ENCODE measurements at regions not wholly inside any gene's neighbourhood (a gene's known extent, or its start where the extent isn't known, plus 50 kb on each side); places are given as distances from the start of the nearest gene placed in this dataset.

DNA sequence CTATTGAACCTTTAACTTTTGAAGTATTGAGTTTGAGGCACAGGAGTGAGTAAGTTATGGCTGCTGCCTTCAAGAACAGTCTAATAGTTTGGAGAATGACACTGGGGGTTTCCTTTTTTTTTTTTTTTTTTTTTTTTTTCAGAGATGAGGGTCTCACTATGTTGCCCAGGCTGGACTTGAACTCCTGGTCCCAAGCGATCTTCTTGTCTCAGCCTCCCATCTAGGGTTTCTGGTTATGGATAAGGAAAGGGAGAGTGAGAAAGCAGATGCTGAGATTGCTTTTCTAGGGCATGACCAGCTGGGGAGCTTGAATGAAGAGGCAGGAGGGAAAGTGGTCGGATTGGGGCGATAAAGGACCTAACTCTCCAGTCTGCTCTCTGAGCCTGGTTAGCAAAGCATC is 59.9 kb upstream of the BTRC start:
- ATAC-seq (no peak), DNase-seq (ENCODE audit: missing footprints) (no peak)
- intact Hi-C loops (cut with DNase I), result loop anchor here (10.0 kb wide), 1 partner anchor 271 kb away; no protein-coding TSS in a partner anchor

DNA sequence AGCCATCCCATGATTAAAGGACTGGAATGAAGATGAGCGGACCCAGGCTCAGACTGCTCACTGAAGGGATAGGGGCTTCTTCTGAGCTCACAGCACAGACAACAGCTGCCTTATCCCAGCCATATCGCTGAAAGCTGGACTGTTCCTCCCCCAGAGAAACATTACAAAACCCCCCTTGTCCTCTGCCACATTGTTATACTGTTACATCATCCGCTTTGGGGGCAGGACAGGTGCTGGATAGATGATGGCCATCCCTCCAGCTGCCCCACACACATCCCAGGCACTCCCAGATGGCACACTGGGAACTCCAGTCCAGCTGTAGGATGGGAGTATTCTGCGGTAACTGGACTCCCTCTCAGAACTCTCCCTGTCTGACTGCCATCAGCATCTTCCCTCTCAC is 58.7 kb upstream of the BTRC start:
- DNase-seq (ENCODE audit: missing footprints) (no peak), ATAC-seq (no peak)
- intact Hi-C loops (cut with DNase I), result loop anchor here (10.0 kb wide), 1 partner anchor 270 kb away; no protein-coding TSS in a partner anchor

GRCh38 chr10:101297901-101298486 is 56.0 kb upstream of the BTRC start:
- no peak for ATAC-seq
- intact Hi-C loops (cut with DNase I), result loop anchor here (10.0 kb wide), 1 partner anchor 267 kb away; no protein-coding TSS in a partner anchor

GRCh38 chr10:101299211-101299610 is 54.8 kb upstream of the BTRC start:
- DNase-seq (ENCODE audit: missing footprints) (no peak), ATAC-seq (no peak)
- intact Hi-C loops (cut with DNase I), result loop anchor here (10.0 kb wide), 1 partner anchor 266 kb away; no protein-coding TSS in a partner anchor

More at GRCh38 chr10:101297901-101298486, 56.0 kb upstream of the BTRC start:
- DNase-seq (ENCODE audit: missing footprints), result no peak

DNA sequence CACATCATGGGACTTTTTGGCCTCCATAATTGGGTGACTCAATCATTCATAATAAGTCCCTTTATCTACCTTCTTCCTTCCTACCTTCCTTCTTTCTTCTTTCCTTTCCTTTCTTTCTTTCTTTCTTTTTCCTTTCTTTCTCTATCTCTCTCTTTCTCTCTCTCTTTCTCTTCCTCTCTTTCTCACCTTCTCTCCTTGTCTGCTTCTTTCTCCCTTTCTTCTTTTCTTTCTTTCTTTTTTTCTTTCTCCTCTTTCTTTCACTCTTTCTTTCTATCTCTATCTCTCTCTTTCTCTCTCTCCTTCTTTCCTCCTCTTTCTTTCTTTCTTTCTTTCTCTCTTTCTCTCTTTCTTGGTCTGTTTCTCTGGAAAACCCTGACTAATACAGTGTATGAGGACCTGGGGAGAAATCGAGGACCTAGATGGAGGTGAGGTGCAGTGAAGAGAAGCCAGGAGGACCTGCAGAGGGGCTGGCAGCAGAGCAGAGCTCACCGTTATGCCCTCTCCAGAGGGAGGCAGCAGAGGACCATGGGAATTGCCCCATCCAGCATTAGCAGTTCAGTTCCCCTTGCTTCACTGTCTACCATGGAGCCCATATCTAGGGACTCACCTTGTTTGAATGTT is 52.7 kb upstream of the BTRC start:
- DNase-seq (ENCODE audit: missing footprints) (no peak), ATAC-seq (peak; percentile 75)
- intact Hi-C loops (cut with DNase I), result loop anchor here (2.0 kb wide), 1 partner anchor 142 kb away; no protein-coding TSS in a partner anchor

DNA sequence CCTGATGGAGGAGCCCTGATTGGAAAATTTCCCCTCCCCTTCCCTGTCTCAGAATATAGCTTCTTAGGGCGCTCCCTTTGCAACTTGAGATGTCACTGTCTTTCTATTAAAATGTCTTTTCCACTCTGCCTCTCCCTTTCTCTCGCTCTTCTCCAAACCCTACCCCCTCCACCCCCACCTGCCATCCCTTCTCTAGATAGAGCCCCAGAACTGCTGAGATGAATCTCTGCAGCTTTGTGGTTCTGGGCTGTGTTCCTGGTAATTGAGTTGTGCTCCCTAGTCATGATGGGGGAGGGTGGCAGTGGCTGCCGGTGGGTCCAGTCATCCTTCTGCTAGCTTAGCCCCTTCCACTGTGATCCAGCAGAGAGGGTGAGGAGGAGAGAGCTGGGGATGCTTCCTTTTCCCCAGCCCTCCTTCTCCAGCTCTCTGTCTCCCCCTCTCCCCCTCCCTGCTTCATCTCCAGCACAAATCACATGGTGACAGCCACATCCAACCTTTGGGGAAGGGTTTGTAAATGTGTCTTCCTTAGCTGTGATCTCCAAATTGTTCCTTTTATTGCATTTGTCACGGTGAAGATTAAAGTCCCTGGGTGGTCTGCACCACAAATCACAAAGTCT is 50.8 kb upstream of the BTRC start:
- ATAC-seq, result no peak
- intact Hi-C loops (cut with DNase I), result no loop called here
- DNase-seq (ENCODE audit: missing footprints), result no peak
